Adrenal gland (tissue), 9 donors: ENCODE measurements at regions not wholly inside any gene's neighbourhood (a gene's known extent, or its start where the extent isn't known, plus 50 kb on each side); places are given as distances from the start of the nearest gene placed in this dataset.

Experiments used
- DNase-seq, 7 donors: peaks; one replicate each; pipeline ENCODE4 v3.0.0-alpha.2; 2019 to 2020
- H3K27ac ChIP-seq, 5 donors: fragments of 200-600 bp; sonication (generic) in 4 of 5; 1 replicate in 3 of 5; 2 replicates in 2 of 5; pipeline versions ENCODE4 v1.5.1 to v1.8.0; 2016 to 2020; ENCODE audit warnings: mild to moderate bottlenecking in 1 of 5
- H3K27me3 ChIP-seq: fragments of 200-600 bp; 2 replicates; pipeline ENCODE4 v1.8.0; 2021
- H3K36me3 ChIP-seq, 2 donors: fragments of 200-600 bp; replicated peaks in 1 of 2; 1 replicate in 1 of 2; 2 replicates in 1 of 2; pipeline versions ENCODE4 v1.5.1 to v1.8.0; 2018 to 2022
- H3K4me1 ChIP-seq, 2 donors: fragments of 200-600 bp; replicated peaks in 1 of 2; 1 replicate in 1 of 2; 2 replicates in 1 of 2; pipeline versions ENCODE4 v1.5.1 to v1.8.0; 2018 to 2021
- H3K4me3 ChIP-seq, 4 donors: fragments of 200-600 bp; sonication (generic) in 3 of 4; one replicate each; pipeline ENCODE4 v1.5.1; 2016 to 2018
- H3K9me3 ChIP-seq, 3 donors: fragments of 200-600 bp; sonication (generic) in 1 of 3; replicated peaks in 1 of 3; 1 replicate in 2 of 3; 2 replicates in 1 of 3; pipeline versions ENCODE4 v1.5.1 to v1.8.0; 2016 to 2021
- CTCF ChIP-seq, 6 experiments: fragments of 450-650 bp in 4 of 6; fragments of 200-600 bp in 2 of 6; sonication (generic) in 1 of 6; IDR thresholded peaks; 1 replicate in 5 of 6; 2 replicates in 1 of 6; pipeline versions ENCODE4 v1.5.1 to v1.8.0; 2016 to 2021; ENCODE audit warnings: antibody characterized with exemption in 6 of 6, mild to moderate bottlenecking in 2 of 6, moderate library complexity in 1 of 6
- POLR2A ChIP-seq, 2 donors: fragments of 450-650 bp; IDR thresholded peaks; one replicate each; pipeline ENCODE4 v1.6.1; 2017; ENCODE audit warnings: antibody characterized with exemption in 2 of 2, mild to moderate bottlenecking in 2 of 2, moderate library complexity in 1 of 2
- WGBS, 4 donors: extraction: QIAGEN DNeasy Blood & Tissue Kit in 2 of 4; methylation state at CpG; one replicate each; pipeline versions ENCODE4 v1.1.5 to v1.1.7; 2013 to 2017; 5-methylcytosine and 5-hydroxymethylcytosine counted together
- intact Hi-C, 2 donors: fragments of 100-400 bp; cut with DNase I; formaldehyde crosslinking; loops; one replicate each; pipeline versions ENCODE4 v1.14.1 to v1.15.0; 2022 to 2023
- donor health status: healthy with polysubstance abuse.
- donor health status: Bipolar disorder and iron deficiency.
- donor health status: DM: yes; HTN: yes; CAD: no.
- donor health status: DM: no; HTN: no; CAD: no.
- donor health status: DM: no; HTN: no; CAD: no.

GRCh38 chr6:6798448-6798860 is 209.9 kb downstream of the LY86 start:
- Histone ChIP-seq H3K36me3 (no peaks in the 10 kb centered on the region), H3K9me3 (no peaks in the 10 kb centered on the region), H3K4me1 (no peaks in the 10 kb centered on the region), H3K4me3 (no peak overlapping the region), H3K27me3 (no peaks in the 10 kb centered on the region), H3K27ac (no peak overlapping the region)
- no peak for DNase-seq
- no peak for TF ChIP-seq CTCF (IDR thresholded peaks at IDR 0.05)
- TF ChIP-seq POLR2A (IDR thresholded peaks at IDR 0.05), result no peak
- WGBS, 4 donors, result 63 to 73% (median 72%) methylated on average over 5 of the region's 5 CpGs
- intact Hi-C loops, result no loop called here

DNA sequence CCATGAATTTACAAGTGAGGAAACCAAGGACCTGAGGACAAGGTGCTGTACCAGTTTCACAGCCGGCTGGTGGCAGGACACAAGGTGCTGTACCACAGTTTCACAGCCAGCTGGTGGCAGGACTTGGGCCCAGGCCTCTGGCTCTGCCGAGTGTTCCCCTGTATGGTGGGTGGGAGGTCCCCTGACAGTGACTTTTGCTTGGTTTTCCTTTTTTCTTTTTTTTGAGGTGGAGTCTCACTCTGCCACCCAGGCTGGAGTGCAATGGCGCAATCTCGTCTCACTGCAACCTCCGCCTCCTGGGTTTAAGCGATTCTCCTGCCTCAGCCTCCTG is 212.4 kb downstream of the LY86 start:
- intact Hi-C loops, result no loop called here
- no peaks in the 10 kb centered on the region for H3K9me3 ChIP-seq
- 89 to 92% (median 91%) methylated on average over 6 of the region's 6 CpGs for WGBS, 4 donors
- no peak overlapping the region for H3K27ac ChIP-seq
- H3K4me3 ChIP-seq, result no peak overlapping the region
- no peaks in the 10 kb centered on the region for H3K4me1 ChIP-seq
- no peaks in the 10 kb centered on the region for H3K27me3 ChIP-seq
- TF ChIP-seq CTCF (IDR thresholded peaks at IDR 0.05) (no peak), POLR2A (IDR thresholded peaks at IDR 0.05) (no peak)
- no peak for DNase-seq
- no peaks in the 10 kb centered on the region for H3K36me3 ChIP-seq

- Histone ChIP-seq H3K36me3 (no peaks in the 10 kb centered on the region), H3K4me1 (peaks cover under 1 to 5% of the 10 kb centered on the region in 2 donors), H3K27ac (no peak overlapping the region), H3K4me3 (no peak overlapping the region), H3K9me3 (no peaks in the 10 kb centered on the region), H3K27me3 (no peaks in the 10 kb centered on the region)
- WGBS, 4 donors, result 88 to 93% (median 90%) methylated on average over 9 of the region's 9 CpGs
- intact Hi-C loops, result no loop called here
- TF ChIP-seq POLR2A (IDR thresholded peaks at IDR 0.05) (no peak), CTCF (IDR thresholded peaks at IDR 0.05) (no peak)
- no peak for DNase-seq
Measured at GRCh38 chr6:6801635-6802218, 213.2 kb downstream of the LY86 start.

GRCh38 chr6:6803180-6803977 is 214.9 kb downstream of the LY86 start:
- 71 to 89% (median 87%) methylated on average over 13 to 18 of the region's 18 CpGs for WGBS, 4 donors
- no peak for DNase-seq
- Histone ChIP-seq H3K27me3 (no peaks in the 10 kb centered on the region), H3K4me1 (peaks cover 11 to 12% of the 10 kb centered on the region in 2 donors), H3K4me3 (no peak overlapping the region), H3K36me3 (no peaks in the 10 kb centered on the region), H3K9me3 (no peaks in the 10 kb centered on the region), H3K27ac (no peak overlapping the region)
- TF ChIP-seq POLR2A (IDR thresholded peaks at IDR 0.05), result no peak
- intact Hi-C loops, result no loop called here
